Vagina (tissue), 2 donors: ENCODE measurements at regions not wholly inside any gene's neighbourhood (a gene's known extent, or its start where the extent isn't known, plus 50 kb on each side); places are given as distances from the start of the nearest gene placed in this dataset.

Experiments
- DNase-seq, 2 donors: peaks; one replicate each; pipeline ENCODE4 v3.0.0-alpha.2; 2017; ENCODE audit errors: extremely low spot score in 2 of 2
- H3K27ac ChIP-seq: fragments of 200-600 bp; sonication (generic); one replicate; pipeline ENCODE4 v1.5.1; 2019
- H3K27me3 ChIP-seq: fragments of 200-600 bp; sonication (generic); one replicate; pipeline ENCODE4 v1.5.1; 2019
- H3K36me3 ChIP-seq, 2 donors: fragments of 200-600 bp; sonication (generic); one replicate each; pipeline ENCODE4 v1.5.1; 2017 to 2019
- H3K4me1 ChIP-seq: fragments of 200-600 bp; sonication (generic); one replicate; pipeline ENCODE4 v1.5.1; 2019
- H3K4me3 ChIP-seq, 2 donors: fragments of 200-600 bp; sonication (generic); 1 replicate in 1 of 2; 2 replicates in 1 of 2; pipeline ENCODE4 v1.5.1; 2016 to 2019
- H3K9me3 ChIP-seq: fragments of 200-600 bp; sonication (generic); one replicate; pipeline ENCODE4 v1.5.1; 2019
- POLR2A ChIP-seq, 2 donors: fragments of 450-650 bp; IDR thresholded peaks; one replicate each; pipeline ENCODE4 v1.6.1; 2017; ENCODE audit warnings: antibody characterized with exemption in 2 of 2, mild to moderate bottlenecking in 2 of 2, moderate library complexity in 2 of 2
- POLR2AphosphoS5 ChIP-seq, 2 donors: sonication (generic); formaldehyde crosslinking; IDR thresholded peaks; one replicate each; pipeline ENCODE4 v1.9.0; 2017; ENCODE audit warnings: antibody characterized with exemption in 2 of 2, mild to moderate bottlenecking in 2 of 2, low read depth in 1 of 2; ENCODE audit not compliant: insufficient read depth in 1 of 2
- intact Hi-C: fragments of 100-400 bp; cut with DNase I; formaldehyde crosslinking; loops from one replicate; pipeline ENCODE4 v1.15.1; 2023
- TF ChIP-seq, protein P1 (sequence below), 3 experiments: fragments of 450-650 bp in 2 of 3; fragments of 200-600 bp in 1 of 3; sonication (generic) in 1 of 3; IDR thresholded peaks; one replicate each; pipeline ENCODE4 v1.5.1; 2017 to 2019; ENCODE audit warnings: antibody characterized with exemption in 3 of 3, mild to moderate bottlenecking in 2 of 3, moderate library complexity in 2 of 3

DNA sequence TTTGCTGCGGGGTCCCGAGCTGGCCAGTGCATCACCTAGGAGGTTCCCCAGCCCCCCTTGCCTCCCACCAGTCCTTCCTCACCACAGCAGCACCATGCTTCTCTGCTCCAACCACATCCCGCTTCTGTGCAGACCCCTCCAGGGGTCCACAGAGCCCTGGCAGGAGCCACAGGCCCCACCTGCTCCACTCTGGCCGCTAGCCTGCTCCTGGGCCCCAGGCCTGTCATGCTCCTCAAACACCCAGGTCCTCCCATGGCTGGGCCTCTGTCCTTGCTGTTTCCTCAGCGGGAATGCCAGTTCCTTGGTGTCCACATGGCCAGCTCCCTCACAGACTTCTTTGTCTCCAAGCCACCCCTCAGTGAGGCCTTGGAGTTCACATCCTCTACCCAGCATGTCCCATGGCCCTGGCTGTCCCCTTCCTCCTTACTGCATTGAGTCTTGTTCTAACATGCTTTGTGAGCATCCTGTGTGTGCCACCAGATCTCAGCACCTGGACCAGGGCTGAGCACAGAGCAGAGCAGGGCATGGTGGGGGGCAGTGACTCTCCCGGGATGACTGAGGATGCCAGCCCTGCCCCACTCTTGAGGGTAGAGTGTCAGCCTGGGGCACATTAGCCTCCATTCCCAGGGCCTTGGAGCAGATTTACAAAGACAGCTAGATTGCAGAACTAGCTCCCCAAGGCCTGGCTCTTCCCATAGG is 201.0 kb upstream of the HS6ST1 start:
- Histone ChIP-seq H3K27me3 (no peaks in the 10 kb centered on the region), H3K4me3 (no peak overlapping the region), H3K9me3 (no peaks in the 10 kb centered on the region), H3K27ac (no peak overlapping the region), H3K36me3 (no peaks in the 10 kb centered on the region), H3K4me1 (no peaks in the 10 kb centered on the region)
- TF ChIP-seq, protein P1, sequence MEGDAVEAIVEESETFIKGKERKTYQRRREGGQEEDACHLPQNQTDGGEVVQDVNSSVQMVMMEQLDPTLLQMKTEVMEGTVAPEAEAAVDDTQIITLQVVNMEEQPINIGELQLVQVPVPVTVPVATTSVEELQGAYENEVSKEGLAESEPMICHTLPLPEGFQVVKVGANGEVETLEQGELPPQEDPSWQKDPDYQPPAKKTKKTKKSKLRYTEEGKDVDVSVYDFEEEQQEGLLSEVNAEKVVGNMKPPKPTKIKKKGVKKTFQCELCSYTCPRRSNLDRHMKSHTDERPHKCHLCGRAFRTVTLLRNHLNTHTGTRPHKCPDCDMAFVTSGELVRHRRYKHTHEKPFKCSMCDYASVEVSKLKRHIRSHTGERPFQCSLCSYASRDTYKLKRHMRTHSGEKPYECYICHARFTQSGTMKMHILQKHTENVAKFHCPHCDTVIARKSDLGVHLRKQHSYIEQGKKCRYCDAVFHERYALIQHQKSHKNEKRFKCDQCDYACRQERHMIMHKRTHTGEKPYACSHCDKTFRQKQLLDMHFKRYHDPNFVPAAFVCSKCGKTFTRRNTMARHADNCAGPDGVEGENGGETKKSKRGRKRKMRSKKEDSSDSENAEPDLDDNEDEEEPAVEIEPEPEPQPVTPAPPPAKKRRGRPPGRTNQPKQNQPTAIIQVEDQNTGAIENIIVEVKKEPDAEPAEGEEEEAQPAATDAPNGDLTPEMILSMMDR (IDR thresholded peaks at IDR 0.05) = no peak
- TF ChIP-seq POLR2AphosphoS5 (IDR thresholded peaks at IDR 0.05; ENCODE audit: insufficient read depth in 1 of 2, low read depth in 1 of 2) = no peak
- no peak for TF ChIP-seq POLR2A (IDR thresholded peaks at IDR 0.05)
- intact Hi-C loops = no loop called here
- DNase-seq = no peak

DNA sequence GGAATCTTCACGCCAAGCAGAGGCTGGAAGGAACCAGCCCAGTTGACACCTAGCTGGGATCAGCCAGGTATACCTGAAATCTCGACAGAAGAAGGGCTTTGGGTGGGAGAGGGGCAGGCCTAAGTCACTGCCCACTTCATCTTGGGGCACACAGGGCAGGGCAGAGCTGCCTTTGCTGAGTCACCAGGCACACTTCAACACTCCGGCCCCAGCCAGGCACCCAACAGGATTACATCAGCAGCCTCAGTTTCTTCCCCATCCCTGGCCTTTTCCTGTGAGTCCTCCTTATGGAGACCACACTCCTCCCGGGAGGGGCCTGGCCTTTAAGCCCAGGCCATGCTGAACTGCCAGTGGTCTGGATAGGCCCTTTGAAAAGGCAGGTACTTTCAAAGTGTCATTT is 201.7 kb upstream of the HS6ST1 start:
- no peaks in the 10 kb centered on the region for H3K4me1 ChIP-seq
- H3K36me3 ChIP-seq = no peaks in the 10 kb centered on the region
- H3K27me3 ChIP-seq = no peaks in the 10 kb centered on the region
- no peak overlapping the region for H3K4me3 ChIP-seq
- no peaks in the 10 kb centered on the region for H3K9me3 ChIP-seq
- TF ChIP-seq, protein P1 (IDR thresholded peaks at IDR 0.05) = no peak
- TF ChIP-seq POLR2A (IDR thresholded peaks at IDR 0.05) = no peak
- TF ChIP-seq POLR2AphosphoS5 (IDR thresholded peaks at IDR 0.05; ENCODE audit: insufficient read depth in 1 of 2, low read depth in 1 of 2) = no peak
- intact Hi-C loops = no loop called here
- no peak for DNase-seq
- H3K27ac ChIP-seq = no peak overlapping the region

GRCh38 chr2:128520791-128521190 is 202.1 kb upstream of the HS6ST1 start:
- no peak overlapping the region for H3K27ac ChIP-seq
- no peak for TF ChIP-seq POLR2A (IDR thresholded peaks at IDR 0.05)
- TF ChIP-seq, protein P1 (IDR thresholded peaks at IDR 0.05) = no peak
- no peak for TF ChIP-seq POLR2AphosphoS5 (IDR thresholded peaks at IDR 0.05; ENCODE audit: insufficient read depth in 1 of 2, low read depth in 1 of 2)
- intact Hi-C loops = no loop called here
- H3K4me3 ChIP-seq = no peak overlapping the region
- no peaks in the 10 kb centered on the region for H3K36me3 ChIP-seq
- no peaks in the 10 kb centered on the region for H3K4me1 ChIP-seq
- no peaks in the 10 kb centered on the region for H3K9me3 ChIP-seq
- no peaks in the 10 kb centered on the region for H3K27me3 ChIP-seq
- DNase-seq = no peak

GRCh38 chr2:128521482-128521881 is 202.8 kb upstream of the HS6ST1 start:
- Histone ChIP-seq H3K27ac (no peak overlapping the region), H3K4me1 (no peaks in the 10 kb centered on the region), H3K27me3 (no peaks in the 10 kb centered on the region), H3K36me3 (no peaks in the 10 kb centered on the region), H3K9me3 (no peaks in the 10 kb centered on the region), H3K4me3 (no peak overlapping the region)
- DNase-seq = no peak
- intact Hi-C loops = no loop called here
- TF ChIP-seq POLR2A (IDR thresholded peaks at IDR 0.05) = no peak
- TF ChIP-seq, protein P1 (IDR thresholded peaks at IDR 0.05) = no peak
- no peak for TF ChIP-seq POLR2AphosphoS5 (IDR thresholded peaks at IDR 0.05; ENCODE audit: insufficient read depth in 1 of 2, low read depth in 1 of 2)

- intact Hi-C loops = no loop called here
Measured at GRCh38 chr2:128522829-128523228, 204.2 kb upstream of the HS6ST1 start.

More at GRCh38 chr2:128522829-128523228, 204.2 kb upstream of the HS6ST1 start:
- H3K9me3 ChIP-seq = no peaks in the 10 kb centered on the region
- TF ChIP-seq POLR2A (IDR thresholded peaks at IDR 0.05) (no peak), POLR2AphosphoS5 (IDR thresholded peaks at IDR 0.05; ENCODE audit: insufficient read depth in 1 of 2, low read depth in 1 of 2) (no peak)
- TF ChIP-seq, protein P1 (IDR thresholded peaks at IDR 0.05) = no peak
- H3K4me1 ChIP-seq = no peaks in the 10 kb centered on the region
- H3K27ac ChIP-seq = no peak overlapping the region
- H3K27me3 ChIP-seq = no peaks in the 10 kb centered on the region
- DNase-seq = no peak
- no peaks in the 10 kb centered on the region for H3K36me3 ChIP-seq
- no peak overlapping the region for H3K4me3 ChIP-seq
